Endometrial microvascular endothelial cells (primary cell): ENCODE measurements at regions not wholly inside any gene's neighbourhood (a gene's known extent, or its start where the extent isn't known, plus 50 kb on each side); places are given as distances from the start of the nearest gene placed in this dataset.

Experiments
- in situ Hi-C: cut with HindIII; loops from 2 replicates; pipeline ENCODE4 v1.10.0; 2017; ENCODE audit warnings: low sequenced_read_pairs, low pct_unique_long_range_greater_than_20kb; ENCODE audit errors: inconsistent ontology term

GRCh38 chr11:128336203-128336602 lies 251.2 kb downstream of the ETS1 start:
- in situ Hi-C loops = loop anchor here (25.0 kb wide), 1 partner anchor 176 kb away; no protein-coding TSS in a partner anchor

DNA sequence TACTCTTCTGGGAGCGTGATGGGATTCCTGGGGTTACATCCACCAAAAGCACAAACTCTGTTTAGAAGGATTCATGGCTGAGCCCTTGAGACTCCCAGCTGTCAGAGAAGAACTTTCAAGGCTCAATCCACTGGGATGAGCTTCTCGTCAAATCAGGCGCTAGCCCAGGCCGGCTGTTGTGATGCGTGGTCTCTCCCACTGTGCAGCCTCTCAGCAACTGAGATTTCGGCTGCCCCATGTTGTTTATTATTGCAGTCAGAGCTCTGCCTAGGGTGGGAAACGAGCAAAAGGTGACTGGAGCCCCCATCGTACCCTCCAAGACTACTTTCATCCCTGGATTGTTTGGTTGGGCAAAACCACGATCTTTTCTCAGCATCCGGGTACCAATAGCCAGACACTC lies 251.6 kb downstream of the ETS1 start:
- in situ Hi-C loops = loop anchor here (25.0 kb wide), 1 partner anchor 177 kb away; no protein-coding TSS in a partner anchor

- in situ Hi-C loops = loop anchor here (25.0 kb wide), 1 partner anchor 178 kb away; no protein-coding TSS in a partner anchor
Observed at GRCh38 chr11:128334311-128335044, 252.9 kb downstream of the ETS1 start.

DNA sequence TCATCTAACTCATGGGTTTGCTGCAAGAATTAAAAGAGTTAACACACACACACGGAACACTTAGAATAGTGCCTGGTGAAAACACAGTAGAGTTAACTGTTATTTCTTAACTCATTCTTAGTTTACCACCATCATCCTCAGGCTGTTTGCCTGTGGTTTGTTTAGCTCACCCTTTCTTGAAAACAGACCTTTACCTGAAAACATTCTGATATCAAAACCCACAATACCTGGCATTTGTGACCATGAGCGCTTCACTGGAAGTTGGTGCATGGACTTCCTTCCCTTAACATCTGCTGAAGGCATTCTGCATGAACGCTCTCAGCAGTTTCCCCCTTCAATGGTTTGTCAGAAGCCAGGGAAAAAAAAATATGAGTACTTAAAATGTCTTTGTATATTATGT lies 256.0 kb downstream of the ETS1 start:
- in situ Hi-C loops = loop anchor here (25.0 kb wide), 1 partner anchor 181 kb away; no protein-coding TSS in a partner anchor

- in situ Hi-C loops = loop anchor here (25.0 kb wide), 1 partner anchor 182 kb away; no protein-coding TSS in a partner anchor
Observed at GRCh38 chr11:128330203-128330602, 257.2 kb downstream of the ETS1 start.

DNA sequence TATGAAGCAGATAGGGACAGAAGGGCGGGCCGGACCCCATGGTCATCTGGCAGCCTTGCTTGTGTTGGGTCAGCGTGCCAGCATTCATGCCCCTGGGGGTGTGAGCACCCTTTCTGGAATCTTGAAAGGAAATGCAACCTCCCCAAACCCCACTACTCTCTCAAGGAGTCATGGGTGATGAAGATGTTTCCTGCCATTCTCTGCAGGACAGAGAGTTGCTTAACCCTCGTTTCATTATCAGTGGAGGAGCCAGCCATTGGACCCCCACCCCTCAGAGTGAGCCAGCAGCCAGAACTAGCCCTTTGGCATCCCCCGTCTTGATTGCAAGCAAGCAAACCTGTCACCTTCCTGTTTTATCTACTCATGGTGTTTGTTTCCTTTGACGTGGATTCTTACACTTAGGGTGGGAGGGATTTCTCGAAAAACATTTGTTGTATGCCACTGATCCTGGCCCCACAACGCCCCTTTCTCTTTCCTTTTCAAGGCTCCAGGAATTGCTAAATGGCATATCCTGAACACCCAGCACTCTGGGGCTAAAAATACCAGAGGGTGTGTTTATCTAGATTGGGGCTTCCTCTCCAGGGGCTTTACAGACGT lies 258.3 kb downstream of the ETS1 start:
- in situ Hi-C loops = loop anchor here (25.0 kb wide), 1 partner anchor 183 kb away; no protein-coding TSS in a partner anchor

GRCh38 chr11:128327274-128327673 lies 260.1 kb downstream of the ETS1 start:
- in situ Hi-C loops = loop anchor here (25.0 kb wide), 1 partner anchor 185 kb away; no protein-coding TSS in a partner anchor

DNA sequence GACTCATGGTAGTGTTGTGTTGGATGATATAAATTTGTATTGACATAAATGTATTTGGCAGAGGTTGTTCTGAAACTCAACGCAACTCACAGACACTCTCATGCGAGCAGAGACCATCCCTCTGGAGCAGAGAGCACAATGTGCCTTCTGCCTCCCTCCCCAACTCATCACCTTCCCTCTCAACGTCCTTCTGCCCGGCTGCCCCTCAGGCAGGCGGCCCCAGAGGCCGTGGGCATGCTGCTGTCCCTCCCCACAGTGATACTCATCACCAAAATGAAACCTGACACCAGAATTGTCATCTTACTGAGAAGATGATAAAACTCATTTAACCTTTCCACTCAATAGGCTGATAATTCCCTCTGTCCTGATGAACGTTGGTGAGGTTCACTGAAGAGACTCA lies 260.6 kb downstream of the ETS1 start:
- in situ Hi-C loops = loop anchor here (25.0 kb wide), 1 partner anchor 186 kb away; no protein-coding TSS in a partner anchor

DNA sequence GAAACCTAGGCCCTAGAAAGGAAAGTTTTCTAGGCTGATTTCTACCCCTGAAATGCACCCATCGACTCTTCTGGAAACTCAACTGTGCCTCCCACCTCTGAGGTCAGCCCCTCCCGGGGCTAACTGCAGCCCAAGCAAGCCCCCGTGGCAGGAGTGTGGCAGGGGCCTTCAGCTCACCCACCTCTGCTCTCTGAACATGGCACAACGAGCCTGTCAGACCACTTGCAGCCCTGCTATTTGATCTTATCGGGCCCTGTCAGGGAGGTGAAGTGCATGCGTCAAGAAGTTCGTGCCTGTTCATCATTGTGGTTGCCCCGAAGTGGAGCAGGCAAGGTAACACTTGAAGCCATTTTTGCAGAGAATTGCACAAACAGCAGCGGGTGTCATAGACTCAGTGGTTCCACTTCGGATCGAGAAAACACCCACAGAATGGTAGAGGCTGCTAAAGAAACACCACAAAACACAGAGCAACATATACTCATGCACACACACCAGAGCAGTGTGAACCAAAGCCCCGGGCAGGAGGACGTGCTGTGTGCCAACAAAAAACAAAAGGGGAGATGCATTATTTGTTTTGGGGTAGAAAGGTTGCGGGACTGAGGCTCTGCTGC lies 262.7 kb downstream of the ETS1 start:
- in situ Hi-C loops = loop anchor here (25.0 kb wide), 2 partner anchors 188 to 313 kb away; no protein-coding TSS in a partner anchor

DNA sequence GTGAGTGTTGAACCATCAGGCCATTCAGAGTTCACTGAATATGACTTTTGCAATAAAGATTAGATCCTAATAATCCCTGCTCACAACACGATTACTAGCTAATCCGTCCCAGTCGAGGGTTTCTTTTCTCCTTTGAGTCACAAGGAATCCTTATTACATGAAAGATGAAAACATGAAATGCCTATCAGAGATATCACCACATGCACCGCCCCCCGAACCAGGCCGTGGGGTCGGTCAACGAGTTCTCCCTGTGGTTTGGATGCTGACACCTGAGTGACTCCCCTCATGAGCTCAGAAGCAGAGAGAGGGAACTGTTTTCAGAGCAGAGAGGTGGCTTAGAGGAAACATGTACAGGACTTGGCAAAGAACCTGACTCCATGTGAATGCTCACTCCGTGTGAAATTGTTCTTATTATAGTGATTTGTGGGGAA lies 263.3 kb downstream of the ETS1 start:
- in situ Hi-C loops = loop anchor here (25.0 kb wide), 1 partner anchor 313 kb away; no protein-coding TSS in a partner anchor

- in situ Hi-C loops = loop anchor here (25.0 kb wide), 1 partner anchor 314 kb away; no protein-coding TSS in a partner anchor
Observed at GRCh38 chr11:128323381-128323780, 264.0 kb downstream of the ETS1 start.

GRCh38 chr11:128318856-128319474 lies 268.4 kb downstream of the ETS1 start:
- in situ Hi-C loops = loop anchor here (25.0 kb wide), 1 partner anchor 318 kb away; no protein-coding TSS in a partner anchor

DNA sequence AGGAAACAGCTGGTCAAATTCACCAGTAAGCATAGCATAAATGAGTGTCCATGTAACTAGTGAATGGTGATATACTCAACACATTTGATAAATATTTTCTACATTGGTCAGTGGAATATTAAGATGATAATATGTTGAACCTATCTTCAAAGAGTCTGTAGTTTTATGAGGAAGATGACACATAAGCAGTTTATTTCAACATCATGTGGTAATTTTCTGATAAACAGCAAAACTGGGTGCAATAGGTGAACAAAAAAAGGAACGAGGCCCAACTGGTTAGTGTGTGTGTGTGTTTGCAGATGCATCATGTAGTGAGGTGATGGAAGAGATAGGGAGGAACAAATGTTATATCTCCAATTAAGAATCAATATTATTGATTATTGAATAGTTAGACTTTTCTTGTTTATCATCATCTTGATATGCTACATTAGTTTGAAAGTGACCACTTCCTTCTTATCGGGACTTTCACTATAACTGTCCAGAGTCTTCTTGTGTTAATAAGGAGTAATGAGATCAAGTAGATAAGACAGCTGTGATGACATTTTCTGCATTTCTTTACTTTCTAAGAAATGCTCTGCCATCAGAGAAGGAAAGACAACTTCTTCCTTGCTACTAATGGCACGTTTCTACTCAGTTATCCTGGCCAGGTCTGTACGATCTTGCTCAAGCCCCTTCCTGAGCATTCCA lies 270.7 kb downstream of the ETS1 start:
- in situ Hi-C loops = loop anchor here (25.0 kb wide), 1 partner anchor 321 kb away; no protein-coding TSS in a partner anchor

GRCh38 chr11:128315933-128316332 lies 271.4 kb downstream of the ETS1 start:
- in situ Hi-C loops = loop anchor here (25.0 kb wide), 1 partner anchor 321 kb away; no protein-coding TSS in a partner anchor

DNA sequence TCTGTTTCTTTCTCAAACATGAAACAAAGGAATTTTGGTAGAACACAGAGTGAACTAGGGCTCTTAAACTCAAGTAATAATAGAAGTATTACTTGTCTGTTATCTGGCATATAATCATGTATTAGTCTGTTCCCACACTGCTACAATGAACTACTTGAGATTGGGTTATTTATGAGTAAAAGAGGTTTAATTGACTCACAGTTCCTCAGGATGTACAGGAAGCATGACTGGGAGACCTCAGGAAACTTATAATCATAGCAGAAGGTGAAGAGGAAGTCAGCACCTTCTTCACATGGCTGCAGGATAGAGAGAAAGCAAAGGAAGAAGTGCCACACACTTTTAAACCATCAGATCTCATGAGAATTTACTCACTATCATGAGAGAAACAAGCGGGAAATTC lies 273.4 kb downstream of the ETS1 start:
- in situ Hi-C loops = loop anchor here (25.0 kb wide), 1 partner anchor 323 kb away; no protein-coding TSS in a partner anchor

DNA sequence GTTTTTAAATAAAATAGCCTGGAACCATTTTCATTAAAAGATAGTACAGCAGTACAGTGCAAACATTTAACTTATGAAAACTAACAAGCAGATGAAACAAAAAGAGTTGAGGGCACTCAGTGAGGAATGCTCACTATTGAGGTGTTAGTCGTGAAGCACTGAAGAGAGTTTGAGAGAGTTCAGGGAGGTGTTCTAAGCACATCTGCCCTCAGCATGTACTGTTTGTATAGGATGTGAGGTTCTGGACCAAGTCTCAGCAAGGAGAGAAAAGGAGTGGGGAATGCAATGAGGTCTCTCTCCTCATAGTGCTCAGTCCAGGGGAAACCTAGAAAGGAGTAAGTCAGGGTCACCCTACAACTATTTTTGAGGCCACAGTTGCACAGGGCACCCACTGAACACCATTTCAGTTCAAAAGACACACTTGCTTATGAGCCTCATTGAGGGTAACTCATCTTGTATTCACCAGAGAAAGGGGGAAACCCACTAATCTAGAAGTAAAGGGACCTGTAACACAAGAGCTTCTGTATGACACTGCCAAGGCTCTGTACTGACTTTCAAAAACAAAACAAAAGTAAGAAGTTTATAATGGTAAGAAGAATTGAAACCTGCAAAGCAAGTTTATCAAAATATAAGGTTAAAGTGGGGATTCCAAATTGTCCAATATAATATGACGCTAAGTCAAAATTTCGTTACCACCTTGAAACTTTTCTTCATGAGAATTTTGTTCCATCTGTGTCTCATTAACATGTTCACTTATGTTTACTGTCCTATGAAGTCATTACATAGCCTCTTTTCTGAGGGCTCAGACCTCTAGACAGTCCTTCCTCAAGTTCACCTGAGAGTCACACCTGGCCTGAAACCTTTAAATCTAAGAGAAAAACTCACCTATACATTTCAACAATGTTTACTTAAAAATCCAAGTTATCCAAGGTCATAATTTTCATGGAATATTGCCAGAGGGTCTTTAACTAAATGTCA lies 275.3 kb downstream of the ETS1 start:
- in situ Hi-C loops = loop anchor here (25.0 kb wide), 1 partner anchor 325 kb away; no protein-coding TSS in a partner anchor
